ENCODE measurements at regions not wholly inside any gene's neighbourhood (a gene's known extent, or its start where the extent isn't known, plus 50 kb on each side); places are given as distances from the start of the nearest gene placed in this dataset.

GRCh38 chr4:187149229-187149945 lies 425.7 kb upstream of the FAT1 start:
- intact Hi-C loops (cut with DNase I), result no loop called here
- no peak overlapping the region for H3K27ac ChIP-seq
- H3K27me3 ChIP-seq, result no peaks in the 10 kb centered on the region
- no peak for TF ChIP-seq CTCF (IDR thresholded peaks at IDR 0.05)
- H3K4me3 ChIP-seq, result no peak overlapping the region
- H3K36me3 ChIP-seq, result no peaks in the 10 kb centered on the region
- no peak for DNase-seq (ENCODE audit: low spot score in 2 of 2)
- no peaks in the 10 kb centered on the region for H3K4me1 ChIP-seq
- H3K9me3 ChIP-seq, result no peaks in the 10 kb centered on the region

- Histone ChIP-seq H3K4me1 (no peaks in the 10 kb centered on the region), H3K4me3 (no peak overlapping the region), H3K27me3 (no peaks in the 10 kb centered on the region), H3K27ac (no peak overlapping the region), H3K9me3 (no peaks in the 10 kb centered on the region), H3K36me3 (no peaks in the 10 kb centered on the region)
- intact Hi-C loops (cut with DNase I), result no loop called here
- no peak for TF ChIP-seq CTCF (IDR thresholded peaks at IDR 0.05)
- DNase-seq (ENCODE audit: low spot score in 2 of 2), result no peak
These were observed 433.8 kb upstream of the FAT1 start for GRCh38 chr4:187157380-187157958.

GRCh38 chr4:187158003-187158402 lies 434.3 kb upstream of the FAT1 start:
- Histone ChIP-seq H3K27me3 (no peaks in the 10 kb centered on the region), H3K4me1 (no peaks in the 10 kb centered on the region), H3K9me3 (no peaks in the 10 kb centered on the region), H3K27ac (no peak overlapping the region), H3K36me3 (no peaks in the 10 kb centered on the region), H3K4me3 (no peak overlapping the region)
- no peak for DNase-seq (ENCODE audit: low spot score in 2 of 2)
- no peak for TF ChIP-seq CTCF (IDR thresholded peaks at IDR 0.05)
- intact Hi-C loops (cut with DNase I), result no loop called here

- H3K27ac ChIP-seq, result no peak overlapping the region
- intact Hi-C loops (cut with DNase I), result no loop called here
- no peak for TF ChIP-seq CTCF (IDR thresholded peaks at IDR 0.05)
- H3K9me3 ChIP-seq, result no peaks in the 10 kb centered on the region
- H3K4me3 ChIP-seq, result no peak overlapping the region
- H3K4me1 ChIP-seq, result no peaks in the 10 kb centered on the region
- no peak for DNase-seq (ENCODE audit: low spot score in 2 of 2)
- no peaks in the 10 kb centered on the region for H3K27me3 ChIP-seq
- no peaks in the 10 kb centered on the region for H3K36me3 ChIP-seq
These were observed 436.8 kb upstream of the FAT1 start for GRCh38 chr4:187160486-187160885.

GRCh38 chr4:187166886-187167512 lies 443.3 kb upstream of the FAT1 start:
- TF ChIP-seq CTCF (IDR thresholded peaks at IDR 0.05), result no peak

More at GRCh38 chr4:187166886-187167512, 443.3 kb upstream of the FAT1 start:
- Histone ChIP-seq H3K4me3 (no peak overlapping the region), H3K27ac (no peak overlapping the region), H3K4me1 (no peaks in the 10 kb centered on the region), H3K9me3 (no peaks in the 10 kb centered on the region), H3K36me3 (no peaks in the 10 kb centered on the region), H3K27me3 (no peaks in the 10 kb centered on the region)
- intact Hi-C loops (cut with DNase I), result no loop called here
- DNase-seq (ENCODE audit: low spot score in 2 of 2), result no peak

Measured in ascending aorta (tissue), 2 donors.